ENCODE measurements at regions not wholly inside any gene's neighbourhood (a gene's known extent, or its start where the extent isn't known, plus 50 kb on each side); places are given as distances from the start of the nearest gene placed in this dataset.

DNA sequence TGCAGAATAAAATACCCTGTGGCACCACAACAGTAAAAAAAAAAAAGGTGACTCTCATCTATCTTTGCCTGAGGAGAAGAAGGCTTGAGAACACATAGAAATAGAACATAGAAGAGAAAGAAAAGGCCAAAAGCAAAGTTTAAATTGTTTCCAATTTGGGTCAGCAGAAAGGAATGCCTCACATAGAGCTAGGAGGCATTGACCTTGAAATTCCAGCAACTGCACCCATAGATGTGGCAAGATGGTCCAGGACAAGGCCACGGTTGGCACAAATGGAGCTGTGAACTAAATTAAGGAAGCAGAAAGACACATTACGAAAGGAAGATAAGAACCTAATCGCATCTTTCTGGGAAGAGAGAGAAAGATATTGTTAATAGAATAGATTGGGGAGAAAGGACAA lies 588.3 kb downstream of the LMO4 start:
- TF ChIP-seq, protein P1, sequence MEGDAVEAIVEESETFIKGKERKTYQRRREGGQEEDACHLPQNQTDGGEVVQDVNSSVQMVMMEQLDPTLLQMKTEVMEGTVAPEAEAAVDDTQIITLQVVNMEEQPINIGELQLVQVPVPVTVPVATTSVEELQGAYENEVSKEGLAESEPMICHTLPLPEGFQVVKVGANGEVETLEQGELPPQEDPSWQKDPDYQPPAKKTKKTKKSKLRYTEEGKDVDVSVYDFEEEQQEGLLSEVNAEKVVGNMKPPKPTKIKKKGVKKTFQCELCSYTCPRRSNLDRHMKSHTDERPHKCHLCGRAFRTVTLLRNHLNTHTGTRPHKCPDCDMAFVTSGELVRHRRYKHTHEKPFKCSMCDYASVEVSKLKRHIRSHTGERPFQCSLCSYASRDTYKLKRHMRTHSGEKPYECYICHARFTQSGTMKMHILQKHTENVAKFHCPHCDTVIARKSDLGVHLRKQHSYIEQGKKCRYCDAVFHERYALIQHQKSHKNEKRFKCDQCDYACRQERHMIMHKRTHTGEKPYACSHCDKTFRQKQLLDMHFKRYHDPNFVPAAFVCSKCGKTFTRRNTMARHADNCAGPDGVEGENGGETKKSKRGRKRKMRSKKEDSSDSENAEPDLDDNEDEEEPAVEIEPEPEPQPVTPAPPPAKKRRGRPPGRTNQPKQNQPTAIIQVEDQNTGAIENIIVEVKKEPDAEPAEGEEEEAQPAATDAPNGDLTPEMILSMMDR (IDR thresholded peaks at IDR 0.05), result no peak
- no peak for TF ChIP-seq POLR2AphosphoS5 (IDR thresholded peaks at IDR 0.05; ENCODE audit: insufficient read depth in 1 of 2, low read depth in 1 of 2)
- no peak for TF ChIP-seq POLR2A (IDR thresholded peaks at IDR 0.05)
